ENCODE measurements at regions not wholly inside any gene's neighbourhood (a gene's known extent, or its start where the extent isn't known, plus 50 kb on each side); places are given as distances from the start of the nearest gene placed in this dataset.

DNA sequence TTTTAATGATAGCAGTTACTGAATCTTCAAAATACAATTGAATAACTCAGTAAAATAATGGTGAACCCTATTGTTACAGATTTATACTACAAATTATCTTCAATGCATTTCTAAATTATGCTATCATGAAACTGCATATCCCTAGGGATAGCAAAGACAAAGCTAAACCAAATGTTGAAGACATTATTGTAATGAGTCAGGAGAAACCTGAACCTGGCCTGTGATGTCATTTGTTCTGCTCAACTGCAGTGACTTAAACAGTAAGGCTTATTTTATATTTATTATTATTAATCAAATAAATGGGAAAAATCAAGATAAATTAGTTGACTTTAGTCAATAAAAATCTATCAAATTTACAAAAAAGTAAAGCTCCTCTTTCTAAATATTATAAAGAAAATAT, 100.3 kb downstream of the UCHL5 start:
- Histone ChIP-seq H3K9ac (no peak overlapping the region), H3K4me2 (no peak overlapping the region), H3K79me2 (ENCODE audit: insufficient read depth) (no peaks in the 10 kb centered on the region), H3K9me3 (no peaks in the 10 kb centered on the region), H3K27ac (ENCODE audit: low read depth in 2 of 2, low read length in 1 of 2) (no peak overlapping the region), H3K4me1 (ENCODE audit: control insufficient read depth in 1 of 2, insufficient read depth in 2 of 2, low read depth in 1 of 2, low read length in 1 of 2) (no peaks in the 10 kb centered on the region), H4K20me1 (ENCODE audit: insufficient read depth) (no peaks in the 10 kb centered on the region), H3K36me3 (replicated peaks in 1 of 2; ENCODE audit: control insufficient read depth in 1 of 2, insufficient read depth in 2 of 2, low read length in 1 of 2) (no peaks in the 10 kb centered on the region), H3K9me2 (no peaks in the 10 kb centered on the region), H2AFZ (ENCODE audit: low read depth) (no peak overlapping the region), H3K27me3 (ENCODE audit: insufficient read depth) (no peaks in the 10 kb centered on the region), H3F3A (replicated peaks; ENCODE audit: insufficient read depth) (no peaks in the 10 kb centered on the region), H3K4me3 (ENCODE audit: low read depth in 2 of 2, low read length in 1 of 2) (no peak overlapping the region)
- DNase-seq = no peak
- TF ChIP-seq YY1 (IDR thresholded peaks at IDR 0.05; ENCODE audit: low read depth) (no peak), TEAD4 (IDR thresholded peaks at IDR 0.05; ENCODE audit: borderline replicate concordance, insufficient read depth) (no peak), RFX5 (IDR thresholded peaks at IDR 0.05; ENCODE audit: low read length) (no peak)
- TF ChIP-seq, protein P1, sequence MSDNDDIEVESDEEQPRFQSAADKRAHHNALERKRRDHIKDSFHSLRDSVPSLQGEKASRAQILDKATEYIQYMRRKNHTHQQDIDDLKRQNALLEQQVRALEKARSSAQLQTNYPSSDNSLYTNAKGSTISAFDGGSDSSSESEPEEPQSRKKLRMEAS (IDR thresholded peaks at IDR 0.05; ENCODE audit: low read depth) = no peak
- ChIA-PET POLR2A (interaction anchor here (0.6 kb wide), 1 partner anchor 150 kb away, joined by 3 read pairs; no protein-coding TSS in a partner anchor), CTCF (no interaction called here)

DNA sequence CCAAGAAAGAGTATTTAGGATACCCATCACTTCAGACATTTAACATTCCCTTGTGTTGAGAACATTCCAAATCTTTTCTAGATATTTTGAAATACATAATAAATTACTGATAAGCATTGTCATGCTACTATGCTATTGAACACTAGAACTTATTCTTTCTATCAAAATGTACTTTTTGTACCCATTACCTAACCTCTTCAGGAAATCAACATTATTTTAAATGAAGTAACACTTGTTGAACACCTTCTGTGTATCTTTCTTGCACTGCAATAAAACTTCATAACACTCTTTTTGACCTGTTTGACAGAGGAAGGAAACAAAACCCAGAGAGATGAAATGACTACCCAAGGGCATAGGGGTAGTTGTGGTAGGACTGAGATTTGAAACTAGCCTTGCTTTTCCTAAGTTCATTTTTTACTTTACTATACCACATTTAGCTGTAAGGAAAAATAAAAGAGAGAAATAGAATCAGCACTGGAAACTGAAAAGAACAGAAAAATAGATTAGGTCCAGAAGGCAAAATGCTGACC, 99.4 kb downstream of the UCHL5 start:
- Histone ChIP-seq H3K9me3 (no peaks in the 10 kb centered on the region), H3F3A (replicated peaks; ENCODE audit: insufficient read depth) (no peaks in the 10 kb centered on the region), H3K9ac (no peak overlapping the region), H3K9me2 (no peaks in the 10 kb centered on the region), H3K4me3 (ENCODE audit: low read depth in 2 of 2, low read length in 1 of 2) (no peak overlapping the region), H3K79me2 (ENCODE audit: insufficient read depth) (no peaks in the 10 kb centered on the region), H3K27ac (ENCODE audit: low read depth in 2 of 2, low read length in 1 of 2) (no peak overlapping the region), H4K20me1 (ENCODE audit: insufficient read depth) (no peaks in the 10 kb centered on the region), H3K4me1 (ENCODE audit: control insufficient read depth in 1 of 2, insufficient read depth in 2 of 2, low read depth in 1 of 2, low read length in 1 of 2) (no peaks in the 10 kb centered on the region), H2AFZ (ENCODE audit: low read depth) (no peak overlapping the region), H3K4me2 (no peak overlapping the region), H3K36me3 (replicated peaks in 1 of 2; ENCODE audit: control insufficient read depth in 1 of 2, insufficient read depth in 2 of 2, low read length in 1 of 2) (no peaks in the 10 kb centered on the region), H3K27me3 (ENCODE audit: insufficient read depth) (no peaks in the 10 kb centered on the region)
- CTCF ChIA-PET = no interaction called here
- POLR2A ChIA-PET = interaction anchor here (0.6 kb wide), 1 partner anchor 151 kb away, joined by 3 read pairs; no protein-coding TSS in a partner anchor
- TF ChIP-seq, protein P2, sequence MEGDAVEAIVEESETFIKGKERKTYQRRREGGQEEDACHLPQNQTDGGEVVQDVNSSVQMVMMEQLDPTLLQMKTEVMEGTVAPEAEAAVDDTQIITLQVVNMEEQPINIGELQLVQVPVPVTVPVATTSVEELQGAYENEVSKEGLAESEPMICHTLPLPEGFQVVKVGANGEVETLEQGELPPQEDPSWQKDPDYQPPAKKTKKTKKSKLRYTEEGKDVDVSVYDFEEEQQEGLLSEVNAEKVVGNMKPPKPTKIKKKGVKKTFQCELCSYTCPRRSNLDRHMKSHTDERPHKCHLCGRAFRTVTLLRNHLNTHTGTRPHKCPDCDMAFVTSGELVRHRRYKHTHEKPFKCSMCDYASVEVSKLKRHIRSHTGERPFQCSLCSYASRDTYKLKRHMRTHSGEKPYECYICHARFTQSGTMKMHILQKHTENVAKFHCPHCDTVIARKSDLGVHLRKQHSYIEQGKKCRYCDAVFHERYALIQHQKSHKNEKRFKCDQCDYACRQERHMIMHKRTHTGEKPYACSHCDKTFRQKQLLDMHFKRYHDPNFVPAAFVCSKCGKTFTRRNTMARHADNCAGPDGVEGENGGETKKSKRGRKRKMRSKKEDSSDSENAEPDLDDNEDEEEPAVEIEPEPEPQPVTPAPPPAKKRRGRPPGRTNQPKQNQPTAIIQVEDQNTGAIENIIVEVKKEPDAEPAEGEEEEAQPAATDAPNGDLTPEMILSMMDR (IDR thresholded peaks at IDR 0.05) = no peak
- TF ChIP-seq, protein P3, sequence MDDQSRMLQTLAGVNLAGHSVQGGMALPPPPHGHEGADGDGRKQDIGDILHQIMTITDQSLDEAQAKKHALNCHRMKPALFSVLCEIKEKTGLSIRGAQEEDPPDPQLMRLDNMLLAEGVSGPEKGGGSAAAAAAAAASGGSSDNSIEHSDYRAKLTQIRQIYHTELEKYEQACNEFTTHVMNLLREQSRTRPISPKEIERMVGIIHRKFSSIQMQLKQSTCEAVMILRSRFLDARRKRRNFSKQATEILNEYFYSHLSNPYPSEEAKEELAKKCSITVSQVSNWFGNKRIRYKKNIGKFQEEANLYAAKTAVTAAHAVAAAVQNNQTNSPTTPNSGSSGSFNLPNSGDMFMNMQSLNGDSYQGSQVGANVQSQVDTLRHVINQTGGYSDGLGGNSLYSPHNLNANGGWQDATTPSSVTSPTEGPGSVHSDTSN (IDR thresholded peaks at IDR 0.05) = no peak
- TF ChIP-seq, protein P4, sequence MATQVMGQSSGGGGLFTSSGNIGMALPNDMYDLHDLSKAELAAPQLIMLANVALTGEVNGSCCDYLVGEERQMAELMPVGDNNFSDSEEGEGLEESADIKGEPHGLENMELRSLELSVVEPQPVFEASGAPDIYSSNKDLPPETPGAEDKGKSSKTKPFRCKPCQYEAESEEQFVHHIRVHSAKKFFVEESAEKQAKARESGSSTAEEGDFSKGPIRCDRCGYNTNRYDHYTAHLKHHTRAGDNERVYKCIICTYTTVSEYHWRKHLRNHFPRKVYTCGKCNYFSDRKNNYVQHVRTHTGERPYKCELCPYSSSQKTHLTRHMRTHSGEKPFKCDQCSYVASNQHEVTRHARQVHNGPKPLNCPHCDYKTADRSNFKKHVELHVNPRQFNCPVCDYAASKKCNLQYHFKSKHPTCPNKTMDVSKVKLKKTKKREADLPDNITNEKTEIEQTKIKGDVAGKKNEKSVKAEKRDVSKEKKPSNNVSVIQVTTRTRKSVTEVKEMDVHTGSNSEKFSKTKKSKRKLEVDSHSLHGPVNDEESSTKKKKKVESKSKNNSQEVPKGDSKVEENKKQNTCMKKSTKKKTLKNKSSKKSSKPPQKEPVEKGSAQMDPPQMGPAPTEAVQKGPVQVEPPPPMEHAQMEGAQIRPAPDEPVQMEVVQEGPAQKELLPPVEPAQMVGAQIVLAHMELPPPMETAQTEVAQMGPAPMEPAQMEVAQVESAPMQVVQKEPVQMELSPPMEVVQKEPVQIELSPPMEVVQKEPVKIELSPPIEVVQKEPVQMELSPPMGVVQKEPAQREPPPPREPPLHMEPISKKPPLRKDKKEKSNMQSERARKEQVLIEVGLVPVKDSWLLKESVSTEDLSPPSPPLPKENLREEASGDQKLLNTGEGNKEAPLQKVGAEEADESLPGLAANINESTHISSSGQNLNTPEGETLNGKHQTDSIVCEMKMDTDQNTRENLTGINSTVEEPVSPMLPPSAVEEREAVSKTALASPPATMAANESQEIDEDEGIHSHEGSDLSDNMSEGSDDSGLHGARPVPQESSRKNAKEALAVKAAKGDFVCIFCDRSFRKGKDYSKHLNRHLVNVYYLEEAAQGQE (IDR thresholded peaks at IDR 0.05; ENCODE audit: low read depth, low read length) = no peak
- TF ChIP-seq GABPA (IDR thresholded peaks at IDR 0.05; ENCODE audit: low read depth) = no peak
- TF ChIP-seq CHD2 (IDR thresholded peaks at IDR 0.05; ENCODE audit: low read length, partially characterized antibody) = no peak
- no peak for TF ChIP-seq TEAD4 (IDR thresholded peaks at IDR 0.05; ENCODE audit: borderline replicate concordance, insufficient read depth)
- TF ChIP-seq RFX5 (IDR thresholded peaks at IDR 0.05; ENCODE audit: low read length) = no peak
- no peak for TF ChIP-seq FOXJ3 (CRISPR knock-in tag; IDR thresholded peaks at IDR 0.05)
- TF ChIP-seq YY1 (IDR thresholded peaks at IDR 0.05; ENCODE audit: low read depth) = no peak
- TF ChIP-seq GATA2 (CRISPR knock-in tag; IDR thresholded peaks at IDR 0.05) = no peak
- no peak for TF ChIP-seq EP300 (IDR thresholded peaks at IDR 0.05; ENCODE audit: borderline replicate concordance in 1 of 2, low read depth in 1 of 2, low read length in 1 of 2)
- no peak for TF ChIP-seq TCF12 (IDR thresholded peaks at IDR 0.05)
- no peak for DNase-seq
